Thyroid gland (tissue), 4 donors: ENCODE measurements at regions not wholly inside any gene's neighbourhood (a gene's known extent, or its start where the extent isn't known, plus 50 kb on each side); places are given as distances from the start of the nearest gene placed in this dataset.

ENCODE experiments used
- CTCF ChIP-seq, 6 experiments: fragments of 200-600 bp in 3 of 6; fragments of 450-650 bp in 3 of 6; sonication (generic) in 3 of 6; IDR thresholded peaks; one replicate each; pipeline ENCODE4 v1.5.1; 2016 to 2019; ENCODE audit warnings: antibody characterized with exemption in 6 of 6, mild to moderate bottlenecking in 2 of 6, inconsistent platforms in 1 of 6, moderate library complexity in 1 of 6
- POLR2A ChIP-seq, 2 donors: fragments of 450-650 bp; IDR thresholded peaks; one replicate each; pipeline ENCODE4 v1.6.1; 2017; ENCODE audit warnings: antibody characterized with exemption in 2 of 2, mild to moderate bottlenecking in 2 of 2, moderate library complexity in 1 of 2

GRCh38 chr20:29306390-29307072, 1950.9 kb upstream of the DEFB115 start:
- TF ChIP-seq CTCF (IDR thresholded peaks at IDR 0.05) (no peak), POLR2A (IDR thresholded peaks at IDR 0.05) (no peak)
